Testis (tissue), 2 donors: ENCODE measurements at regions not wholly inside any gene's neighbourhood (a gene's known extent, or its start where the extent isn't known, plus 50 kb on each side); places are given as distances from the start of the nearest gene placed in this dataset.

Source experiments
- DNase-seq: peaks from one replicate; pipeline ENCODE4 v3.0.0-alpha.2; 2019
- H3K27ac ChIP-seq, 2 donors: fragments of 200-600 bp; sonication (generic); one replicate each; pipeline ENCODE4 v1.5.1; 2019
- H3K27me3 ChIP-seq: fragments of 200-600 bp; sonication (generic); one replicate; pipeline ENCODE4 v1.5.1; 2019
- H3K36me3 ChIP-seq: fragments of 200-600 bp; sonication (generic); one replicate; pipeline ENCODE4 v1.5.1; 2017; ENCODE audit warnings: low read depth; ENCODE audit errors: missing control alignments
- H3K4me1 ChIP-seq: fragments of 200-600 bp; sonication (generic); one replicate; pipeline ENCODE4 v1.5.1; 2019
- H3K4me3 ChIP-seq, 2 donors: fragments of 200-600 bp; sonication (generic); one replicate each; pipeline ENCODE4 v1.5.1; 2017 to 2019
- H3K9me3 ChIP-seq: fragments of 200-600 bp; sonication (generic); one replicate; pipeline ENCODE4 v1.5.1; 2017
- POLR2A ChIP-seq: fragments of 450-650 bp; IDR thresholded peaks from one replicate; pipeline ENCODE4 v1.6.1; 2017; ENCODE audit warnings: antibody characterized with exemption, mild to moderate bottlenecking, moderate library complexity
- WGBS, 2 donors: methylation state at CpG; one replicate each; pipeline ENCODE4 v1.1.5; 2018; 5-methylcytosine and 5-hydroxymethylcytosine counted together
- intact Hi-C: fragments of 100-400 bp; cut with DNase I; formaldehyde crosslinking; loops from one replicate; pipeline ENCODE4 v1.15.1; 2023; ENCODE audit warnings: low total_unique reads
- TF ChIP-seq, protein P1 (sequence below), 3 experiments: fragments of 450-650 bp in 2 of 3; fragments of 200-600 bp in 1 of 3; sonication (generic) in 1 of 3; IDR thresholded peaks; one replicate each; pipeline ENCODE4 v1.5.1; 2016 to 2019; ENCODE audit warnings: antibody characterized with exemption in 3 of 3, mild to moderate bottlenecking in 2 of 3, moderate library complexity in 1 of 3

GRCh38 chr1:18041685-18042355, 65.8 kb upstream of the IGSF21 start:
- Histone ChIP-seq H3K9me3 (no peaks in the 10 kb centered on the region), H3K4me1 (no peaks in the 10 kb centered on the region), H3K36me3 (no peaks in the 10 kb centered on the region), H3K27ac (no peak overlapping the region), H3K27me3 (no peaks in the 10 kb centered on the region), H3K4me3 (no peak overlapping the region)
- no peak for DNase-seq
- intact Hi-C loops = no loop called here
- WGBS, 2 donors = 61 to 80% methylated on average over 11 of the region's 11 CpGs
- no peak for TF ChIP-seq POLR2A
- TF ChIP-seq, protein P1, sequence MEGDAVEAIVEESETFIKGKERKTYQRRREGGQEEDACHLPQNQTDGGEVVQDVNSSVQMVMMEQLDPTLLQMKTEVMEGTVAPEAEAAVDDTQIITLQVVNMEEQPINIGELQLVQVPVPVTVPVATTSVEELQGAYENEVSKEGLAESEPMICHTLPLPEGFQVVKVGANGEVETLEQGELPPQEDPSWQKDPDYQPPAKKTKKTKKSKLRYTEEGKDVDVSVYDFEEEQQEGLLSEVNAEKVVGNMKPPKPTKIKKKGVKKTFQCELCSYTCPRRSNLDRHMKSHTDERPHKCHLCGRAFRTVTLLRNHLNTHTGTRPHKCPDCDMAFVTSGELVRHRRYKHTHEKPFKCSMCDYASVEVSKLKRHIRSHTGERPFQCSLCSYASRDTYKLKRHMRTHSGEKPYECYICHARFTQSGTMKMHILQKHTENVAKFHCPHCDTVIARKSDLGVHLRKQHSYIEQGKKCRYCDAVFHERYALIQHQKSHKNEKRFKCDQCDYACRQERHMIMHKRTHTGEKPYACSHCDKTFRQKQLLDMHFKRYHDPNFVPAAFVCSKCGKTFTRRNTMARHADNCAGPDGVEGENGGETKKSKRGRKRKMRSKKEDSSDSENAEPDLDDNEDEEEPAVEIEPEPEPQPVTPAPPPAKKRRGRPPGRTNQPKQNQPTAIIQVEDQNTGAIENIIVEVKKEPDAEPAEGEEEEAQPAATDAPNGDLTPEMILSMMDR (IDR thresholded peaks at IDR 0.05) = no peak

GRCh38 chr1:18043871-18044270, 63.7 kb upstream of the IGSF21 start:
- H3K9me3 ChIP-seq = no peaks in the 10 kb centered on the region

DNA sequence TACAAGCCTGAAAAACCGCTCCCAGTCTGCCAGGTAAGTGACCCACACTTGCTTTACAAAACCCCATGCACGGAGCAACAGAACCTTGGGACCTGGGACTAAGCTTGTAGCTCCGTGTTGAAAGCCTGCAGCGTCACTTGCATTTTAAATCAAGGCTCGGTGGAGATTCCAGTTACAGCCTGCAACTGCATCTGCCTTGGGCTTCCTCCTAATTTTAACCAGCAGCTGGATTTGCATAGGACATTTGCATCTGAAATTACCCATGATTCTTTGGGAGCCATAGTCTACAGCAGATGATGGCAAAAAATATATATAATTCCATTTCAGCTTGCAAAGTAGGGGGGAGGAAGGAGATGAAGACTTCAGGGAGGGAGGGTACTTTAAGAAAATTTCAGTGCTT, 62.4 kb upstream of the IGSF21 start:
- WGBS, 2 donors = 53 to 55% methylated on average over 5 of the region's 5 CpGs
- Histone ChIP-seq H3K4me3 (no peak overlapping the region), H3K36me3 (no peaks in the 10 kb centered on the region), H3K4me1 (no peaks in the 10 kb centered on the region), H3K27me3 (no peaks in the 10 kb centered on the region), H3K27ac (no peak overlapping the region), H3K9me3 (no peaks in the 10 kb centered on the region)
- DNase-seq = no peak
- TF ChIP-seq, protein P1 (IDR thresholded peaks at IDR 0.05) = no peak
- no peak for TF ChIP-seq POLR2A
- intact Hi-C loops = no loop called here

More at GRCh38 chr1:18043871-18044270, 63.7 kb upstream of the IGSF21 start:
- DNase-seq = no peak
- intact Hi-C loops = no loop called here
- WGBS, 2 donors = 76 to 94% methylated on average over 2 of the region's 2 CpGs
- no peak overlapping the region for H3K27ac ChIP-seq
- no peaks in the 10 kb centered on the region for H3K4me1 ChIP-seq
- H3K36me3 ChIP-seq = no peaks in the 10 kb centered on the region
- H3K4me3 ChIP-seq = no peak overlapping the region
- H3K27me3 ChIP-seq = no peaks in the 10 kb centered on the region
- no peak for TF ChIP-seq POLR2A
- TF ChIP-seq, protein P1 (IDR thresholded peaks at IDR 0.05) = no peak

- WGBS, 2 donors = 55 to 76% methylated on average over 8 of the region's 8 CpGs
- Histone ChIP-seq H3K9me3 (no peaks in the 10 kb centered on the region), H3K4me3 (no peak overlapping the region), H3K27me3 (no peaks in the 10 kb centered on the region), H3K4me1 (no peaks in the 10 kb centered on the region), H3K36me3 (no peaks in the 10 kb centered on the region), H3K27ac (no peak overlapping the region)
- intact Hi-C loops = no loop called here
- TF ChIP-seq, protein P1 (IDR thresholded peaks at IDR 0.05) = no peak
- TF ChIP-seq POLR2A = no peak
- DNase-seq = no peak
Observed at GRCh38 chr1:18045621-18046020, 62.0 kb upstream of the IGSF21 start.

GRCh38 chr1:18047122-18047521, 60.5 kb upstream of the IGSF21 start:
- Histone ChIP-seq H3K36me3 (no peaks in the 10 kb centered on the region), H3K27me3 (no peaks in the 10 kb centered on the region), H3K9me3 (no peaks in the 10 kb centered on the region), H3K4me3 (no peak overlapping the region), H3K27ac (no peak overlapping the region), H3K4me1 (no peaks in the 10 kb centered on the region)
- WGBS, 2 donors = 89% methylated on average over 2 to 3 of the region's 3 CpGs
- intact Hi-C loops = no loop called here
- TF ChIP-seq, protein P1 (IDR thresholded peaks at IDR 0.05) = no peak
- no peak for TF ChIP-seq POLR2A
- DNase-seq = no peak
